NCI-H1694 (cell line): ENCODE measurements at regions not wholly inside any gene's neighbourhood (a gene's known extent, or its start where the extent isn't known, plus 50 kb on each side); places are given as distances from the start of the nearest gene placed in this dataset.

ENCODE experiments used
- DNase-seq: peaks from one replicate; lab custom pipeline; 2025; lab: John Stamatoyannopoulos, UW

- DNase-seq: no peak
Measured at GRCh38 chr10:6980353-6980752, 400.3 kb upstream of the PRKCQ start.

GRCh38 chr10:6979371-6979770 lies 399.3 kb upstream of the PRKCQ start:
- DNase-seq: no peak

DNA sequence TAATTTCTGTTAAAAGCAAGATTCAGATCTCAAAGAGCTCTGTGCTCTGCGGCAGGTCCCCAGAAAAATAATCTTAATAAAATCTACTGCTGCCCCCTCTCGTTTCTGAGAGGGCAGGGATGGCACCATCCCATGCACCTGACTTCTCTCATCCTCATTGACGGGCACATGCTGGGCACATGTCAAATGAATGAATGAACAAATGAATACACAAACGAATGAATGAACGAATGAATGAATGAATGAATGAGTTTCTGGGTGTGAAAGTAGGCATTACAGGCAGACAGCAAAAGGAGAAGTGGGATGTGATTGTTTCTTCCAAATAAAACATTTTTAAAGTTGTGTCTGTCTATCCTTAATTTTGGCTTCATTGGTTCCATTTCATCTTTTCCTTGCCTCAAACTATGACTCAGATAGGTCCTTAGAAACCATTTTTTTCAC lies 398.1 kb upstream of the PRKCQ start:
- no peak for DNase-seq

- DNase-seq: no peak
Measured at GRCh38 chr10:6977398-6978186, 397.5 kb upstream of the PRKCQ start.

GRCh38 chr10:6973899-6974298 lies 393.8 kb upstream of the PRKCQ start:
- no peak for DNase-seq

- DNase-seq: no peak
Measured at GRCh38 chr10:6972226-6972625, 392.1 kb upstream of the PRKCQ start.

DNA sequence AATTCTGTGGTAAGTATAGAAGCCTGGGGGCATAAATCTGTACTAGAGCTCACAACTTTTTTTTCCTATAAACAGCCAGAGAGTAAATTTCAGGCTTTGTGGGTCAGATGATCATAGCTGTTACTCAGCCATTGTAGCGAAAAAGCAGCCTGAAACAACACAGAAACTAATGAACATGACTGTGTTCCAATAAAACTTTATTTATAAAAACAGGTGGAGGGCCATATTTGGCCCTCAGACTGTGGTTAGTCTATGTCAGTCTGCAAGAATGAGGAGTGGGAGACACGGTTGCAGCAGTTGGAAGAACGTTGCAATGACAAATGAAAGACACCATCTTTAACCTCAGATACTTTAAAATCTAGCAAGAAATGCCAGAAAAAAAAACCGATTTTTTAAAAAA lies 389.6 kb upstream of the PRKCQ start:
- no peak for DNase-seq

GRCh38 chr10:6964543-6964942 lies 384.5 kb upstream of the PRKCQ start:
- no peak for DNase-seq

DNA sequence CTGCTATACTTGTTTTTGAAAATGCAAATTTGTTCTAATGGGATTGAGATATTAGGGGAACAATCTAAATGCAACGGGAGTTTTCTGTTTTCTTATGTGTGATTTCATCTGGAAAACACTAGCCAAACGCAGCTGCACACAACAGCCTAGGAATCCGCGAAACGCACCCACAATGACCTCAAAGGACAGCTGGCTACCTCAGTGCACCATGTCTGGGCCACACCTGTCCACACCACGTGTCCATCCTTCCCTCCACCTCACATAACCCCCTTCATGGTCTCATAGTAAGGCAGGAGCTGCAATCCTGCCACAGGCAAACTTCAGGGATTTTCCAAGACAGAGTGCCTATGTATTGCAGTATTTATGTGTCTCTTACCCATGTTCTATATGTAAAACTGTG lies 382.5 kb upstream of the PRKCQ start:
- DNase-seq: no peak

DNA sequence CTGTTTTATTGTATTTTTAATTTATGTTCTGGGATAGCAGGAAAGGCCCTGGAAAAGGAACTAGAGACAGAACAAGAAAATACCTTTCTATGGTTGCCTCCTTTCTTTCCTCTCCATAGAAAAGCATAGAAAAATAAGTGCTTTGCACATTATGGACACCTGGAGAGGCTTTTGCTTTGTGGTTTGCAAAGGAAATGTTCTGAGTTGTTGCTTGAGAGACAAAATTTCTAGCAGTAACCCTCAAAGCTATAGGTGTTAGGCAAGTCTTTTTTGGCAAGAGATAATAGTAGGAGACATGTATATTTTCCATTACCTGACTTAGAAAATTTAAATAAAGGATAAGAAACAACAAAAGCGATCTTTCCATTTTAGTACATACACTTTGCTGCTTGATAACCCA lies 378.6 kb upstream of the PRKCQ start:
- DNase-seq: no peak

GRCh38 chr10:6958254-6958653 lies 378.2 kb upstream of the PRKCQ start:
- DNase-seq: no peak

DNA sequence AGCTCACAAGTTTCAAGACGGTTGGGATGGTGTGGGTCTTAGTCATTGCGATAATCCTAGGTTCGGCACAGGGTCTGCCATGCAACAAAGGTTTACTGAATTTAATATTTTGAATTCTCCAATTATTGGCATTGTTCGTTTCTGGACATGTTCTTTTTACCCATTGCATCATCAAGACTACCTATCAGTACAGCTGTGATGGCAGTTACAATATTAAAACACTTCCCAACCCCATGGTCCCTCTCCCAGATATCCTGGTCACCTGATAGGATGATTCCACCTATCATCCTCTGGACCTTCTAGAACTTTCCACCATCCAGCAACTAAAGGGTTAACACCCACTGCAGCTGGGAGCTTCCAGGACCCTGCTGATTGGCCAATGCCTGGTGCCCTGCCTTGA lies 377.8 kb upstream of the PRKCQ start:
- DNase-seq: no peak

DNA sequence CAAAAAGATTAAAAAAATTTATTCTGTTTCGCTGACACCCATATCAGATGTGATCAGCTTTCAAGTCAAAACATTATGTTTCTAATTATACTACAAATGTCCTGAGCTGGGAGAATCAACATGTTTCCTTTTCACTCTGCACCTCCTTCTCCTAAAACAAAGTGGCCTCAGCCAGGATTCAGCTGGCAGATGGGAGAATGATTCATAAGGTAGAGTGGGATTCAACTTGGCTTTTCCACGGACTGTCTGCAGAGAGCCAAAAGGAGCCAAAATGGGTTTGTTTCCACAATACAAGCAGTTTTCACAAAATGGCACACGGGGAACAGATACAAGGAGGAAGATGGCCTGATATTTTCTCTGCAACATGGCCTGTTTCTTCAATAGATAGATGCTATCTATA lies 376.5 kb upstream of the PRKCQ start:
- no peak for DNase-seq

GRCh38 chr10:6953271-6953801 lies 373.3 kb upstream of the PRKCQ start:
- DNase-seq: no peak

DNA sequence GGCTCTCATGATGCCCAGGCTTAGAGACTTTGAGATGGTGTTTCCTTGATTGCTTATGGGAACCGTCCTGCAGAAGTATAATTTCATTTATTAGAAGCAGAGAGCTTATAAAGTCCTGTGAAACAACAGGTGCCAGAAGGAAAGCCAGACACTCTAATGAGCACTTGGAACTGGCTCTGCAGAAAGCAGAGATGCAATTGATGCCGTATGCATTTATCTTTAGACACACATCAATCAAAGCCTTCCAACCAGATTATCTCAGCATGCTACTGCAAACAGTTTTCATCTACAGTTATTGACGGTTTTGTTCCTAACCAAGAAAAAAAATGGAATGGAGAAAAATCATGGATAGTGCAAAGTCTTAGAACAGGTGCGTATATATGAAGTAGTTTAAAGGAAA lies 371.7 kb upstream of the PRKCQ start:
- no peak for DNase-seq

DNA sequence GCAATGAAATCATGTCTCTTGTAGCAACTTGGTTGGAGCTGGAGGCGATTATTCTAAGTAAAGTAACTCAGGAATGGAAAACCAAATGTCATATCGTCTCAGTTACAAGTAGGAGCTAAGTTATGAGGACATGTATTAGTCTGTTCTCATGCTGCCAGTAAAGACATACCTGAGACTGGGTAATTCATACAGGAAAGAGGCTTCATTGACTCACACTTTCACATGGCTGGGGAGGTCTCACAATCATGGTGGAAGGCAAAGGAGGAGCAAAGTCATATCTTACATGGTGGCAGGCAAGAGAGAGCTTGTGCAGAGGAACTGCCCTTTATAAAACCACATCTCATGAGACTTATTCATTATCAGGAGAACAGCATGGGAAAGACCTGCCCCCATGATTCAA lies 370.1 kb upstream of the PRKCQ start:
- no peak for DNase-seq

GRCh38 chr10:6944436-6944835 lies 364.4 kb upstream of the PRKCQ start:
- no peak for DNase-seq

- no peak for DNase-seq
Measured at GRCh38 chr10:6938384-6938783, 358.3 kb upstream of the PRKCQ start.

- no peak for DNase-seq
Measured at GRCh38 chr10:6936931-6937330, 356.9 kb upstream of the PRKCQ start.

DNA sequence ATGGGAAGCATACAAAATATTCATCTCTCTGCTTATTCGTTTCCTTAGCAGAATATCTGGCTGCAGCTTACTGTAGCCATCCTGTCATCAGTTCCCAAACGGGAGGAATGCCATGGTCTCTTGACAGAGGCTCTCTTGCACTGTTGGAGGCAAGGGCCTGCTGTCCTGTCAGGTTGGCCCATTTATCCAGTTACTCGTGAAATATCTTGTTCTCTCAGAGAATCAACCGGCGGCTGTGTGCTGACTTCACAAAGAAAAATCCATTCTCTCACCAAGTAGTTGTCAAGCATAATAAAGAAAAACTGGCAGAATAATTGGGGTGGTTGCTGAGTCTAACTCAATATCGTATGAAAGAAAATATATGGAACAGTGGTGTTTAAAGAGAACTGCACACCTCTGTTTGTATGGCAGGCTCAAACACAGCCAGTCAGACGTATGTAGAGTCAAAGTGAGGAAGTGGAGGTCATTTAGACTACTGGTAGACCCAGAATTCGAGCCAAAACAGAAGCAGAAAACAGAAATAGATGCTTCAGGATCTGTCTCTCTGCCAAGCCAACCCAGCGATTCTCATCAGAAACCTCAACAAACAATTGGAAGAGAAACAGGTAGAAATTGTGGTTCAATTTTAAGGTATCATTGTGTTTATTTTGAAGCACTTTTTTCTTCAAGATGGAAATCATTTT lies 349.2 kb upstream of the PRKCQ start:
- DNase-seq: no peak

DNA sequence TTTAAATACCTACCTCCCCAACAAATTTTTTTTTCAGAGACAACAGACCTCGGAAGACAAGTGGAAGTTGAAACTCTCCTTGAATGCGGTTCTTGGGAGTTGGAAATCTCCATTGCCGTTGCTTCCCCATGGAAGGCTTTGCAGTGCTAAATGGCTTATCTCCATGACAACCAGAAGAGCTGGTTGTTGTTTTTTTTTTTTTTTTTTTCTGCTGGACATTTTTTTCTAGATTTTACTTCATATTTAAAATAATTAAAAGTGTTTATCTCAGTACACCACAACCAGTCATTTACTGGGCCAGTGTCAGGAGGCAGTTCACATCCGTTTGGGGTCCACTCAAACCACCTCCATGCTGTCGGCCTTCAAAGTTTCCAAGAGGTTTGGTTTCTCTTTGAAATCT lies 348.5 kb upstream of the PRKCQ start:
- DNase-seq: no peak

DNA sequence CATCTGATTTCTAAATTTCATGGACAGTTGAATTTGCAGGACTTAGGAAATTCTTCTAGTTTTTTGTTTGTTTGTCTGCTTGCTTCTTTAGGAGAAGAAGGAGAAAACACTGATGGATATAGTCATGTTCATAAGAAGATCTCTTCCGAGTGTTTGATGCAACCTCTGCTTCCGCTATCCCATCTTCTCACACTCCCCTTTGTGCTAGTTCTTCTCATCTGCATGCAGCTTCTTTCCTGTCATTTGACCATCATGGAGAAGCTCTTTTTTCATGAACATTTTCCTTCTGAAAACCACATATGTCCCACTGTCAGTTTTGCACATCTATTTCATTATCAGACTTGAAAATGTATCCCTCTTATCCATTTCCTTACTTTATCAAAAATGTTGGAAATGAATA lies 346.9 kb upstream of the PRKCQ start:
- DNase-seq: no peak

DNA sequence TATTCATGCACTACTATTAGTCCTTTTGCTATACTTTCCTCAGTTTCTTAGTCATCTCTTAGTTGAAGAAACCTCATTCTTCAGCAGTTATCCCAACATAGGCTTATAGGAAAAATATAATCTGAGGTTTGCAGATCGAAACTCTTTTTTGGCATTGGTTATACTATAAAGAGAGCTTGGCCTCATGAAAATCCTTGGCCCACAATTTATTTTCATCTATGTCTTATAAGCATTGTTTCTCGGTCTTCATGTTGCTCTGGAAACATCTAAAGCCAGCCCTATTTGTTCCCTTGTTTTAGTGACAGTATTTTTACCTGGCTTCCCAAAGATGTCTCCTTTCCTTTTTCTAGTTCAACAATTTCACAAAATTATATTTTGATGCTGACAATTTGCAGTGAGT lies 345.1 kb upstream of the PRKCQ start:
- no peak for DNase-seq

- no peak for DNase-seq
Measured at GRCh38 chr10:6924166-6924565, 344.1 kb upstream of the PRKCQ start.
